H9 (cell line): ENCODE measurements at regions not wholly inside any gene's neighbourhood (a gene's known extent, or its start where the extent isn't known, plus 50 kb on each side); places are given as distances from the start of the nearest gene placed in this dataset.

Source experiments
- DNase-seq: peaks from one replicate; pipeline ENCODE4 v3.0.0-alpha.2; 2017
- H2AFZ ChIP-seq: one replicate; pipeline ENCODE4 v1.6.1; 2013; ENCODE audit warnings: mild to moderate bottlenecking, low read length, control low read depth, moderate library complexity
- H2AK5ac ChIP-seq: 2 replicates; pipeline ENCODE4 v1.6.1; 2013; ENCODE audit warnings: low read length, control low read depth, mixed read lengths; ENCODE audit not compliant: insufficient read length
- H2BK120ac ChIP-seq: one replicate; pipeline ENCODE4 v1.6.1; 2013; ENCODE audit warnings: low read depth, mild to moderate bottlenecking, low read length, control low read depth, inconsistent platforms; ENCODE audit not compliant: poor library complexity, severe bottlenecking
- H2BK12ac ChIP-seq: 2 replicates; pipeline ENCODE4 v1.6.1; 2013; ENCODE audit warnings: low read length, control low read depth, mixed read lengths, low read depth; ENCODE audit not compliant: insufficient read length
- H2BK15ac ChIP-seq: 2 replicates; pipeline ENCODE4 v1.6.1; 2013; ENCODE audit warnings: low read depth, low read length, control low read depth
- H2BK20ac ChIP-seq: one replicate; pipeline ENCODE4 v1.6.1; 2013; ENCODE audit warnings: low read depth, mild to moderate bottlenecking, low read length, control low read depth, inconsistent platforms; ENCODE audit not compliant: poor library complexity, severe bottlenecking
- H2BK5ac ChIP-seq: 2 replicates; pipeline ENCODE4 v1.6.1; 2013; ENCODE audit warnings: low read length, control low read depth, mixed read lengths; ENCODE audit not compliant: insufficient read length
- H3K14ac ChIP-seq: 2 replicates; pipeline ENCODE4 v1.6.1; 2013; ENCODE audit warnings: low read length, control low read depth; ENCODE audit not compliant: insufficient read depth
- H3K18ac ChIP-seq: 2 replicates; pipeline ENCODE4 v1.6.1; 2013; ENCODE audit warnings: low read depth, mild to moderate bottlenecking, mixed read lengths, low read length, control low read depth; ENCODE audit not compliant: insufficient read length
- H3K23ac ChIP-seq: 2 replicates; pipeline ENCODE4 v1.6.1; 2013; ENCODE audit warnings: low read length, control low read depth, mixed read lengths, low read depth; ENCODE audit not compliant: insufficient read length
- H3K23me2 ChIP-seq: 2 replicates; pipeline ENCODE4 v1.6.1; 2013; ENCODE audit warnings: low read depth, mild to moderate bottlenecking, mixed read lengths, low read length, control low read depth; ENCODE audit not compliant: insufficient read length, poor library complexity, severe bottlenecking
- H3K27ac ChIP-seq: 2 replicates; pipeline ENCODE4 v1.5.1; 2013; ENCODE audit warnings: low read length, control low read depth, mixed read lengths, low read depth; ENCODE audit not compliant: insufficient read length
- H3K27me3 ChIP-seq: 2 replicates; pipeline ENCODE4 v1.6.1; 2013; ENCODE audit warnings: low read length, control low read depth, inconsistent platforms; ENCODE audit not compliant: insufficient read depth
- H3K4ac ChIP-seq: 2 replicates; pipeline ENCODE4 v1.6.1; 2013; ENCODE audit warnings: low read depth, mild to moderate bottlenecking, control low read depth, inconsistent platforms, low read length, moderate library complexity
- H3K4me1 ChIP-seq: 2 replicates; pipeline ENCODE4 v1.6.1; 2013; ENCODE audit warnings: low read length, control low read depth, inconsistent platforms; ENCODE audit not compliant: insufficient read depth
- H3K4me2 ChIP-seq: 2 replicates; pipeline ENCODE4 v1.6.1; 2013; ENCODE audit warnings: low read length, control low read depth, mixed read lengths; ENCODE audit not compliant: insufficient read length, insufficient read depth
- H3K56ac ChIP-seq: 2 replicates; pipeline ENCODE4 v1.6.1; 2013; ENCODE audit warnings: low read depth, mild to moderate bottlenecking, mixed read lengths, low read length, control low read depth; ENCODE audit not compliant: insufficient read length
- H3K79me1 ChIP-seq: 2 replicates; pipeline ENCODE4 v1.6.1; 2013; ENCODE audit warnings: low read depth, mild to moderate bottlenecking, moderate library complexity, low read length, control low read depth, inconsistent platforms; ENCODE audit not compliant: insufficient read depth, poor library complexity, severe bottlenecking
- H3K79me2 ChIP-seq: 2 replicates; pipeline ENCODE4 v1.6.1; 2013; ENCODE audit warnings: low read length, control low read depth, inconsistent platforms; ENCODE audit not compliant: insufficient read depth
- H3K9ac ChIP-seq: 2 replicates; pipeline ENCODE4 v1.6.1; 2013; ENCODE audit warnings: low read length, control low read depth, mixed read lengths; ENCODE audit not compliant: insufficient read length; ENCODE audit errors: extremely low read depth
- H3K9me3 ChIP-seq: one replicate; pipeline ENCODE4 v1.6.1; 2013; ENCODE audit warnings: low read depth, low read length, inconsistent platforms; ENCODE audit not compliant: control insufficient read depth
- H3T11ph ChIP-seq: one replicate; pipeline ENCODE4 v1.6.1; 2013; ENCODE audit warnings: mild to moderate bottlenecking, low read length, control low read depth, inconsistent platforms
- H4K20me1 ChIP-seq: one replicate; pipeline ENCODE4 v1.6.1; 2013; ENCODE audit not compliant: control insufficient read depth, insufficient read length, insufficient read depth
- H4K5ac ChIP-seq: 2 replicates; pipeline ENCODE4 v1.6.1; 2013; ENCODE audit warnings: low read depth, mild to moderate bottlenecking, mixed read lengths, low read length, control low read depth; ENCODE audit not compliant: insufficient read length
- H4K8ac ChIP-seq: replicated peaks from 2 replicates; pipeline ENCODE4 v1.6.1; 2013; ENCODE audit warnings: low read length, control low read depth, mixed read lengths, low read depth; ENCODE audit not compliant: insufficient read length
- H4K91ac ChIP-seq: 2 replicates; pipeline ENCODE4 v1.6.1; 2013; ENCODE audit warnings: low read depth, mild to moderate bottlenecking, moderate library complexity, mixed read lengths, low read length, control low read depth; ENCODE audit not compliant: insufficient read length
- H3K27ac Mint-ChIP-seq, 3 experiments: 2 replicates in 2 of 3; 3 replicates in 1 of 3; pipeline ENCODE4 v1.8.0; 2020 to 2021; ENCODE audit warnings: mixed read lengths in 3 of 3, mild to moderate bottlenecking in 1 of 3, moderate library complexity in 1 of 3
- H3K27me3 Mint-ChIP-seq: 2 replicates; pipeline ENCODE4 v1.8.0; 2021; ENCODE audit warnings: low read depth, mild to moderate bottlenecking, moderate library complexity, mixed read lengths
- H3K36me3 Mint-ChIP-seq, 3 experiments: 2 replicates in 2 of 3; 3 replicates in 1 of 3; pipeline ENCODE4 v1.8.0; 2020 to 2021; ENCODE audit warnings: low read depth in 3 of 3, mixed read lengths in 3 of 3; ENCODE audit not compliant: insufficient read depth in 1 of 3
- H3K4me1 Mint-ChIP-seq, 2 experiments: 2 replicates each; pipeline ENCODE4 v1.8.0; 2020; ENCODE audit warnings: mixed read lengths in 2 of 2
- H3K4me3 Mint-ChIP-seq, 2 experiments: 2 replicates in 1 of 2; 3 replicates in 1 of 2; pipeline ENCODE4 v1.8.0; 2020 to 2021; ENCODE audit warnings: mild to moderate bottlenecking in 2 of 2, mixed read lengths in 2 of 2, moderate library complexity in 1 of 2
- H3K9me3 Mint-ChIP-seq, 2 experiments: 2 replicates in 1 of 2; 3 replicates in 1 of 2; pipeline ENCODE4 v1.8.0; 2020; ENCODE audit warnings: mild to moderate bottlenecking in 2 of 2, mixed read lengths in 2 of 2, moderate library complexity in 1 of 2
- CTCF ChIP-seq: fragments of 200-600 bp; sonication (generic); conservative IDR thresholded peaks from 3 replicates; pipeline ENCODE4 v1.8.0; 2021; ENCODE audit warnings: antibody characterized with exemption, mild to moderate bottlenecking
- WGBS: extraction: QIAGEN DNeasy Blood & Tissue Kit; methylation state at CpG from one replicate; pipeline ENCODE4 v1.1.7; 2013; ENCODE audit warnings: missing lambda C conversion rate, low lambda C conversion rate, mixed read lengths; ENCODE audit not compliant: insufficient read length; ENCODE audit errors: extremely low coverage; 5-methylcytosine and 5-hydroxymethylcytosine counted together

DNA sequence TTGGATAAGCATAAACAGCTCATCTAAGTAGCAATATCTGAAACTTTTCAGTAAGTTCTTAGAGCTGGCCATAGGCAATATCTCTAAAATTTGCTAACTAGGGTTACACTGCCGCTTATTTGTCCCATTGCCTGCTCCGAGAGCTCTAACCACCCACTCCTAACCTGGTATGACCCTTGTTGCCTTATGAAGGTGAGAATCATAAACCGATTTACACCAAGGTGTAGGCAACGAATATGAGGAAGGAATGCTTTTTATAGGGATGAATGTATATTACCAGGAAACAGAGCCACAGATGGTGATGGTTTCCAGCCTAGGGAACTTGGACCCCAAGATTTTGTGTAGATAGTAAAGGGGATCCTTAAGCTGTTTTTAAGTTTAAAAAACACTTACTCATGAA lies 440.9 kb downstream of the PDCD6IP start:
- Histone ChIP-seq H3K4me1 (no peaks in the 10 kb centered on the region), H3K14ac (no peak overlapping the region), H4K20me1 (no peaks in the 10 kb centered on the region), H4K8ac (no peak overlapping the region), H2BK20ac (no peak overlapping the region), H2AK5ac (no peak overlapping the region), H3K23me2 (no peaks in the 10 kb centered on the region), H3K9me3 (no peaks in the 10 kb centered on the region), H3K23ac (no peak overlapping the region), H3K27ac (no peak overlapping the region), H2BK120ac (no peak overlapping the region), H3T11ph (no peak overlapping the region), H2BK5ac (no peak overlapping the region), H2AFZ (no peak overlapping the region), H3K79me1 (no peaks in the 10 kb centered on the region), H3K4ac (no peak overlapping the region), H3K9ac (no peak overlapping the region), H3K27me3 (no peaks in the 10 kb centered on the region), H2BK12ac (no peak overlapping the region), H3K79me2 (no peaks in the 10 kb centered on the region), H4K91ac (no peak overlapping the region), H3K4me2 (no peak overlapping the region), H4K5ac (no peak overlapping the region), H3K18ac (no peak overlapping the region), H3K56ac (no peak overlapping the region), H2BK15ac (no peak overlapping the region)
- TF ChIP-seq CTCF: no peak
- Mint-ChIP-seq H3K36me3 (no peaks in the 10 kb centered on the region), H3K27me3 (no peaks in the 10 kb centered on the region), H3K27ac (no peak overlapping the region), H3K9me3 (no peaks in the 10 kb centered on the region), H3K4me3 (no peak overlapping the region), H3K4me1 (peaks cover 0 to 3% of the 10 kb centered on the region in 2 experiments; a peak in 1 of 4 replicates)
- DNase-seq: no peak
- no CpG with 5 or more reads among the region's 4 CpGs for WGBS
